Upper lobe of left lung (tissue), 6 donors: ENCODE measurements at regions not wholly inside any gene's neighbourhood (a gene's known extent, or its start where the extent isn't known, plus 50 kb on each side); places are given as distances from the start of the nearest gene placed in this dataset.

Experiments
- ATAC-seq, 2 donors: fragments of 200-7000 bp; cut with Tn5 transposase; one replicate each; pipeline ENCODE4 v1.9.1; 2022; ENCODE audit warnings: mild to moderate bottlenecking in 2 of 2, moderate library complexity in 2 of 2; ENCODE audit not compliant: low FRiP score in 2 of 2
- DNase-seq, 2 donors: peaks; one replicate each; pipeline ENCODE4 v3.0.0-alpha.2; 2019 to 2020
- H3K27ac ChIP-seq, 4 donors: fragments of 200-600 bp; sonication (generic); one replicate each; pipeline ENCODE4 v1.5.1; 2016 to 2019
- H3K27me3 ChIP-seq, 4 donors: fragments of 200-600 bp; sonication (generic); one replicate each; pipeline ENCODE4 v1.5.1; 2017 to 2019
- H3K36me3 ChIP-seq, 4 donors: fragments of 200-600 bp; sonication (generic); one replicate each; pipeline ENCODE4 v1.5.1; 2016 to 2019
- H3K4me1 ChIP-seq, 4 donors: fragments of 200-600 bp; sonication (generic); one replicate each; pipeline ENCODE4 v1.5.1; 2018 to 2019
- H3K4me3 ChIP-seq, 4 donors: fragments of 200-600 bp; sonication (generic); one replicate each; pipeline ENCODE4 v1.5.1; 2017 to 2019; ENCODE audit warnings: mild to moderate bottlenecking in 2 of 4, moderate library complexity in 1 of 4
- H3K9me3 ChIP-seq, 4 donors: fragments of 200-600 bp; sonication (generic); one replicate each; pipeline ENCODE4 v1.5.1; 2018 to 2019
- EP300 ChIP-seq, 4 donors: sonication (generic); formaldehyde crosslinking; IDR thresholded peaks; one replicate each; pipeline ENCODE4 v1.5.1; 2017; ENCODE audit warnings: antibody characterized with exemption in 4 of 4, control low read depth in 2 of 4
- POLR2A ChIP-seq, 4 donors: fragments of 450-650 bp; IDR thresholded peaks; one replicate each; pipeline ENCODE4 v1.5.1; 2016 to 2017; ENCODE audit warnings: antibody characterized with exemption in 4 of 4, mild to moderate bottlenecking in 2 of 4
- POLR2AphosphoS5 ChIP-seq, 2 donors: sonication (generic); formaldehyde crosslinking; IDR thresholded peaks; one replicate each; pipeline ENCODE4 v1.5.1; 2017; ENCODE audit warnings: antibody characterized with exemption in 2 of 2
- WGBS, 2 donors: methylation state at CpG; one replicate each; pipeline ENCODE4 v1.1.5; 2017 to 2018; 5-methylcytosine and 5-hydroxymethylcytosine counted together
- TF ChIP-seq, protein P1 (sequence below), 6 experiments: fragments of 450-650 bp in 4 of 6; fragments of 200-600 bp in 2 of 6; sonication (generic) in 2 of 6; IDR thresholded peaks; one replicate each; pipeline ENCODE4 v1.5.1; 2016 to 2019; ENCODE audit warnings: antibody characterized with exemption in 6 of 6
- donor health status: DM: no; HTN: no; CAD: no; lungs with moderate emphysema.
- donor health status: DM: no; HTN: yes; CAD: no; lungs with severe emphysema.

DNA sequence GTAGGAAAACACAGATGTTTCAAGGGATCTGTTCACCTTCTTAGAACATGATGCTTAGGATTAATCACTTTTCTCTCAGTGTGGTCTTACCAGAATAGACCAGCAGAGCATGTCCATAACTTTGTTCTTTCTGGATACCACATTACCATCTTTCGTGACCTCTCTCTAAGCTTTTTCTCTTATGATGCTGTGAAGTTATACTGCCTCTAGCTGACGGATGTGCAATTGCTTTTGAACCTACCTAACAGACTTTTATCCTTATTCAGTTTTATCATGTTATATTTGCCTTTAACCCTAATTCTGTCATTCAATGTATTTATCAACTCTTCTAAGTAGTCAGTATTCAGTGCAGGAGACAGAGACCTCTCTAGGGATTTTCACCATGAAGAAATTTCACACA lies 246.7 kb downstream of the DACT1 start:
- ATAC-seq: no peak

DNA sequence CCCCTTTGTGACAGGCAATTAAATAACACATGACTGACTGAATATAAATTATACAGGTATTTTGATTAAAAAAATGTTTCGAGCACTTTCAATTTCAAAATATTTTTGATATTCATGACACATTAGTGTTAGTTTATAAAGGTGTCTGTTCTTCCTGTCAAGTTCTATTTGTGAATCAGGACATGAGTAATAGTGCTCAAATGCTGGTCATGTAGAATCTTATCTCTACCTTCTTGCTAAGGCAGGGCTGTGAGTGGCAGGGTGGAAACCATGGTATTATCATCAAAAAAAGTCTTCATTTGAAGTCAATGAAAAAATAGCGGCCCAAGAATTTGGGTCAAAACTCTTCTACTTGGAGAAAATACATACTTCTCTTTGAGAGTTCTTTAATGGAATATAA lies 250.2 kb downstream of the DACT1 start:
- Histone ChIP-seq H3K4me1 (no peaks in the 10 kb centered on the region), H3K27me3 (no peaks in the 10 kb centered on the region), H3K36me3 (no peaks in the 10 kb centered on the region), H3K9me3 (no peaks in the 10 kb centered on the region), H3K4me3 (no peak overlapping the region), H3K27ac (no peak overlapping the region)
- DNase-seq (no peak), ATAC-seq (no peak)
- 93 to 95% methylated on average over 2 of the region's 2 CpGs for WGBS, 2 donors
- TF ChIP-seq, protein P1, sequence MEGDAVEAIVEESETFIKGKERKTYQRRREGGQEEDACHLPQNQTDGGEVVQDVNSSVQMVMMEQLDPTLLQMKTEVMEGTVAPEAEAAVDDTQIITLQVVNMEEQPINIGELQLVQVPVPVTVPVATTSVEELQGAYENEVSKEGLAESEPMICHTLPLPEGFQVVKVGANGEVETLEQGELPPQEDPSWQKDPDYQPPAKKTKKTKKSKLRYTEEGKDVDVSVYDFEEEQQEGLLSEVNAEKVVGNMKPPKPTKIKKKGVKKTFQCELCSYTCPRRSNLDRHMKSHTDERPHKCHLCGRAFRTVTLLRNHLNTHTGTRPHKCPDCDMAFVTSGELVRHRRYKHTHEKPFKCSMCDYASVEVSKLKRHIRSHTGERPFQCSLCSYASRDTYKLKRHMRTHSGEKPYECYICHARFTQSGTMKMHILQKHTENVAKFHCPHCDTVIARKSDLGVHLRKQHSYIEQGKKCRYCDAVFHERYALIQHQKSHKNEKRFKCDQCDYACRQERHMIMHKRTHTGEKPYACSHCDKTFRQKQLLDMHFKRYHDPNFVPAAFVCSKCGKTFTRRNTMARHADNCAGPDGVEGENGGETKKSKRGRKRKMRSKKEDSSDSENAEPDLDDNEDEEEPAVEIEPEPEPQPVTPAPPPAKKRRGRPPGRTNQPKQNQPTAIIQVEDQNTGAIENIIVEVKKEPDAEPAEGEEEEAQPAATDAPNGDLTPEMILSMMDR (IDR thresholded peaks at IDR 0.05): no peak
- no peak for TF ChIP-seq EP300 (IDR thresholded peaks at IDR 0.05)
- no peak for TF ChIP-seq POLR2A (IDR thresholded peaks at IDR 0.05)
- TF ChIP-seq POLR2AphosphoS5 (IDR thresholded peaks at IDR 0.05): no peak

More for the DNA sequence above, 246.7 kb downstream of the DACT1 start:
- Histone ChIP-seq H3K4me3 (no peak overlapping the region), H3K27me3 (no peaks in the 10 kb centered on the region), H3K9me3 (no peaks in the 10 kb centered on the region), H3K36me3 (no peaks in the 10 kb centered on the region), H3K27ac (no peak overlapping the region), H3K4me1 (no peaks in the 10 kb centered on the region)
- DNase-seq: no peak
- TF ChIP-seq, protein P1 (IDR thresholded peaks at IDR 0.05): peak in 2 of 6 experiments; percentile 9 to 11
- no peak for TF ChIP-seq POLR2A (IDR thresholded peaks at IDR 0.05)
- TF ChIP-seq EP300 (IDR thresholded peaks at IDR 0.05): no peak
- no peak for TF ChIP-seq POLR2AphosphoS5 (IDR thresholded peaks at IDR 0.05)
- WGBS, 2 donors: 81 to 97% methylated on average over 2 of the region's 2 CpGs

DNA sequence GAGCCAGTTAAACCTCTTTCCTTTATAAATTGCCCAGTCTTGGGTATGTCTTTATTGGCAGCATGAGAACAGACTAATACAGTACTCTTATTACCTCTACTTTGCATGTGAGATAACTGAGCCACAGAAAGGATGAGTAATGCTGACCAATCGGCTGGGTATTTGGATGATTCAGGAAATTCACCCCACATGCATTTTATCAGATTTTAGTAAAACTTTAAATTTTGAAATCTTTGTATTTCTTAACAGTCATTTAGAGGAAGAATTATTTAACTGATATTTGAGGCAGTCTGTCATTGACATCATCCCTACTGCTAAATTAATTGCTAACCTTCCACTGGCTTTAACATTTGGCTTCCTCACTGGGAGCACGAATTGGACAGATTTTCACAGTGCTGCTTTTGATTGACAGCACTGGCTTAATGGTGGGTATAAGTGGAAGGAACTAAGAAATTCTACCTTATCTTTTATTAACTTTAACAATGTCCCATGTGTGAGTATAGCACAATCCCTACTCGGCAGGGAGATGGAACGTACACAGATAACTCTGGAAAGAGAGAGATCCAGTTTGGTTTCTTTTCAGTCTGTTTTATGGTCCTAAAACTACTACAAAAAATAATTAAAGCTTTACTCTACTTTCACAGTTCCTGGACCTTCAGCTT lies 261.0 kb downstream of the DACT1 start:
- DNase-seq (no peak), ATAC-seq (peak in 1 of 2 donors; percentile 87)
- no peaks in the 10 kb centered on the region for H3K36me3 ChIP-seq
- WGBS, 2 donors: 66 to 70% methylated on average over 4 of the region's 4 CpGs
- H3K27ac ChIP-seq: no peak overlapping the region
- no peaks in the 10 kb centered on the region for H3K27me3 ChIP-seq
- TF ChIP-seq POLR2AphosphoS5 (IDR thresholded peaks at IDR 0.05): no peak
- no peak for TF ChIP-seq POLR2A (IDR thresholded peaks at IDR 0.05)
- TF ChIP-seq EP300 (IDR thresholded peaks at IDR 0.05): no peak
- TF ChIP-seq, protein P1 (IDR thresholded peaks at IDR 0.05): no peak
- H3K4me1 ChIP-seq: no peaks in the 10 kb centered on the region
- no peaks in the 10 kb centered on the region for H3K9me3 ChIP-seq
- no peak overlapping the region for H3K4me3 ChIP-seq

DNA sequence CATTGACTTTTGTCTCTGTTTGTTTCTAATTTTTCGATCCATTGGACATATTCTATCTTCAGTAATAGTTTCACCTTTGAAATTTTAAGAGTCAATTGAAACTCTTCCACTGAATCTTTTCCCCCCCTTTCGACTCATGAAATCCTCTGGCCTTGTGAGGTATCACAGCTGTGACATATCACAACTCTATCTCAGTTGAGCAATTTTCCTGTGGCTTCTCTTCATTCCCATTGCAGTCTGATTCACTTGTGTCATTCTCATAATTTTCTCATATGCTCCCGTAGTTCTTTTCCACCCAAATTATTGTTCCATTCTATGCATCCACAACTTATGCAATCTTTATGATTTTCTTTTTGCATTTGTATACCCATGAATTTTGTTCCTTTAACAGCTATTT lies 261.6 kb downstream of the DACT1 start:
- TF ChIP-seq, protein P1 (IDR thresholded peaks at IDR 0.05): no peak
- TF ChIP-seq EP300 (IDR thresholded peaks at IDR 0.05): peak in 1 of 4 donors; percentile 4
- no peak for DNase-seq
- Histone ChIP-seq H3K36me3 (no peaks in the 10 kb centered on the region), H3K27ac (no peak overlapping the region), H3K9me3 (no peaks in the 10 kb centered on the region), H3K4me3 (no peak overlapping the region), H3K4me1 (no peaks in the 10 kb centered on the region), H3K27me3 (no peaks in the 10 kb centered on the region)
- 42 to 67% methylated on average over 3 of the region's 3 CpGs for WGBS, 2 donors
- ATAC-seq: peak in 1 of 2 donors; percentile 73

DNA sequence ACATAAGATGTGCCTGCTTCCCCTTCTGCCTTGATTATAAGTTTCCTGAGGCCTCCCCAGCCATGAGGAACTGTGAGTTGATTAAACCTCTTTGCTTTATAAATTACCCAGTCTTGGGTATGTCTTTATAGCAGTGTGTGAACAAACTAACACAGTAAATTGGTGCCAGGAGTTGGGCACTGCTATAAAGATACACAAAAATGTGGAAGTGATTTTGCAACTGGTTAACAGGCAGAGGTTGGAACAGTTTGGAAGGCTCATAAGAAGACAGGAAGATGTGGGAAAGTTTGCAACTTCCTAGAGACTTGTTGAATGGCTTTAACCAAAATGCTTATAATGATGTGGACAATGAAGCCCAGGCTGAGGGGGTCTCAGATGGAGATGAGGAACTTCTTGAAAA lies 264.1 kb downstream of the DACT1 start:
- Histone ChIP-seq H3K4me1 (no peaks in the 10 kb centered on the region), H3K27ac (no peak overlapping the region), H3K9me3 (no peaks in the 10 kb centered on the region), H3K27me3 (no peaks in the 10 kb centered on the region), H3K4me3 (no peak overlapping the region), H3K36me3 (no peaks in the 10 kb centered on the region)
- no peak for ATAC-seq
- TF ChIP-seq POLR2AphosphoS5 (IDR thresholded peaks at IDR 0.05) (no peak), POLR2A (IDR thresholded peaks at IDR 0.05) (no peak), EP300 (IDR thresholded peaks at IDR 0.05) (no peak)
- TF ChIP-seq, protein P1 (IDR thresholded peaks at IDR 0.05): no peak
- DNase-seq: no peak
